CD4-positive, alpha-beta T cell treated with Interleukin-6 at 100 ng/mL for 8 hours (primary cell): ENCODE measurements at regions not wholly inside any gene's neighbourhood (a gene's known extent, or its start where the extent isn't known, plus 50 kb on each side); places are given as distances from the start of the nearest gene placed in this dataset.
"Not testable (repeated sequence)": the region's sequence is repeated elsewhere in the genome, so short reads cannot be mapped to it uniquely, and the experiment has no call there.

Experiments
- DNase-seq: peaks from one replicate; pipeline ENCODE4 v3.0.0-alpha.2; 2020; ENCODE audit warnings: mixed read lengths, low spot score

- DNase-seq, result no peak
Observed at GRCh38 chr13:50527612-50528509, 315.6 kb downstream of the DLEU7 start.

- peak; percentile 3 for DNase-seq
Observed at GRCh38 chr13:50529154-50529882, 314.2 kb downstream of the DLEU7 start.

DNA sequence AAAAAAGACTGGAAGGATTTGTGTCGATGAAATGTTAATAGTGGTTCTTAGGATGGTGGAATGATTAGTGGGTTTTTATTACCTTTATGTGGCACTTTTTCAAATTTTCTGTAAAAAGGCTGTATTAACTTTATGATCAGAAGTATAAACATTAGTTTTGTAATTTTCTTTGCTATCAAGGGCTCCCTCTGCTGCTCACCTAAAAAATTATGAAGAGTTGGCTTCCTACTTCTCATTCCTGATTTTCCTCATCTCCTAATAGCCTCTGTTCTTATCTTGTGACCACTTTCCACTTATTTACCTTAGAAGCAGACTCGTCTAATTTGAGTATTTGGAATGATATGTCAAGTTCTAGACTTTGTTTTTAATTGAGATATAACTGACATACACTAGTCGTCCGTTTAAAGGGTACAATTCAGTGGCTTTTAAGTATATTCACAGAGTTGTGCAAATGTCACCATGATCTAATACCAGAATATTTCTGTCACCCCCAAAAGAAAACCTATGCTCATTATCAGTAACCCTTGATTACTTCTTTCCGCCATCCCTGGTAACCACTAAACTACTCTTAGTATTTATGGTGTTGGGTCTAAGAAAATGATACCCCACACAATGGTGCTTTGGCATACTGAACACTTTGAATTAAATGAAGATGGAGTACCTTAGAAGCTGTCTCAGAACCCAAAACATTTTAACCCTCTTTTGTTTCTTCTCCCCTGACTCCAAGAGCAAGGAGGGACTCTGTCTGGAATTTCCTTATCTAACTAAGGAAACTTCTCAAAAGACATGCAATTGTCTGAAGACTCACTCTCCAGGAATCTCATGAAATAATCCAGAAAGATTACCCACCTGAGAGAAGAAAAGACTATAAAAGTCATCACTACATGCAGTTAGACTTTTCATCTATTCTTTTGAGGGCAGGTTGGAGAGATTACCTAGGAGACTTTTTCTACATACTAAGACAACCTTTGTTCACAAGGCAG, 311.3 kb downstream of the DLEU7 start:
- no peak for DNase-seq

GRCh38 chr13:50535050-50535449, 308.4 kb downstream of the DLEU7 start:
- DNase-seq, result no peak

DNA sequence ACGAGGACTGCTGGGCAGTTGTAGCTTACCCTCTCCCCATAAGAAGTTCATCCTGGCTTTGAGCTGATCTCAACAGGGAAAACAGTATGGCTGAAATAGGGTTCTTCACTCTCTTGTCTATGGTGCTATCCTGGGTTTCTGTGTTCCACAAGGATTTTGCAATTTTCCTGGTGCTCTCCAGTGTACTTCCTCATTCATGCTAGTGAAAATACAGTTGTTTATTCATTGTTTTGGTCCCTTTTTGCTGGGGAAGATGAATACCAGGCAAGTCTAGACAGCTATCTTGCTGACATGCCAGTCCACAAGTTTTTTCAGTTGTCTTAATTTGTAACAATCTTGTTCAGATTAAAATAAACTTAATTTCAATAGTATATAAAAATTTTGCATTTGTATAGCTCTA, 306.5 kb downstream of the DLEU7 start:
- no peak for DNase-seq

GRCh38 chr13:50539791-50540530, 303.5 kb downstream of the DLEU7 start:
- DNase-seq, result no peak

DNA sequence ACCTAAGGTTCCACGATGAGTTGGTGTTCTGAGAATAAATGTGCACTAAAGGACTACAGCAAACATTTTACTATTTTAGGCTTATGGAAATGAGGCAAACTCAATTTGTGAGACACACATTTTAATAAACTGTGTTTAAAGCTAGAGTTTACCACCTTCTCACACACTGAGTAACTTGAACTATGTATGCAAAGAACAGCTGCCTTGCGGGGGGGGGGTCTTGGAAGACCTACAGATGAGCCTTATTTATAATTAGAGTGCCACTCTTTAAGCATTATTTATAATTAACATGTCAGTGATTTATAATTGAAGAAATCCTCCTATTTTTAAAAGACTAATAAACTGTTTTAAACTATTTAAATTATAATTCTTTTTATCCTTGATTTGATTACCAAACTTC, 300.4 kb downstream of the DLEU7 start:
- DNase-seq, result no peak

GRCh38 chr13:50543782-50544181, 299.7 kb downstream of the DLEU7 start:
- DNase-seq, result no peak

- no peak for DNase-seq
Observed at GRCh38 chr13:50544211-50544610, 299.3 kb downstream of the DLEU7 start.

DNA sequence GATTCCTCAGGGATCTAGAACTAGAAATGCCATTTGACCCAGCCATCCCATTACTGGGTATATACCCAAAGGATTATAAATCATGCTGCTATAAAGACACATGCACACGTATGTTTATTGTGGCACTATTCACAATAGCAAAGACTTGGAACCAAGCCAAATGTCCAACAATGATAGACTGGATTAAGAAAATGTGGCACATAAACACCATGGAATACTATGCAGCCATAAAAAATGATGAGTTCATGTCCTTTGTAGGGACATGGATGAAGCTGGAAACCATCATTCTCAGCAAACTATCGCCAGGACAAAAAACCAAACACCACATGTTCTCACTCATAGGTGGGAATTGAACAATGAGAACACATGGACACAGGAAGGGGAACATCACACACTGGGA, 296.3 kb downstream of the DLEU7 start:
- not testable (repeated sequence) for DNase-seq

- no peak for DNase-seq
Observed at GRCh38 chr13:50548586-50548985, 294.9 kb downstream of the DLEU7 start.

GRCh38 chr13:50549221-50549942, 294.1 kb downstream of the DLEU7 start:
- no peak for DNase-seq

GRCh38 chr13:50550151-50550550, 293.3 kb downstream of the DLEU7 start:
- no peak for DNase-seq

GRCh38 chr13:50552424-50552966, 291.0 kb downstream of the DLEU7 start:
- no peak for DNase-seq

- no peak for DNase-seq
Observed at GRCh38 chr13:50561739-50562138, 281.8 kb downstream of the DLEU7 start.

DNA sequence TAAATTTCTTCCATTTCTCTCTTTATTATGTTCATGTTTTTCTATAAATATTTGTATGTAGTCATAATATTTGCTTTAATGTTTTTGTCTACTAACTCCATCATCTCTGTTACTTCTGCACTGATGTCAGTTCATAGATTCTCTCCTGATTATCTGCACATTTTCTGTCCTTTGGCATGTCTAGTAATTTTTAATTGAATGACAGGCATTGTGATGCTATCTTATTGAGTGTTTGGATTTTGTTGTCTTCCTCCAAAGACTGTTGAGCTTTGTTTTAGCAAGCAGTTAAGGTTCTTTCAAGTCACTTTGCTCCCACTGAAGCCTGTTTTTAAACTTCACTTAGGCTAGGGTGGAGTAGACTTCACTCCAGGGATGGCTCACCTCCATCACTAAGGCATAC, 276.8 kb downstream of the DLEU7 start:
- no peak for DNase-seq

DNA sequence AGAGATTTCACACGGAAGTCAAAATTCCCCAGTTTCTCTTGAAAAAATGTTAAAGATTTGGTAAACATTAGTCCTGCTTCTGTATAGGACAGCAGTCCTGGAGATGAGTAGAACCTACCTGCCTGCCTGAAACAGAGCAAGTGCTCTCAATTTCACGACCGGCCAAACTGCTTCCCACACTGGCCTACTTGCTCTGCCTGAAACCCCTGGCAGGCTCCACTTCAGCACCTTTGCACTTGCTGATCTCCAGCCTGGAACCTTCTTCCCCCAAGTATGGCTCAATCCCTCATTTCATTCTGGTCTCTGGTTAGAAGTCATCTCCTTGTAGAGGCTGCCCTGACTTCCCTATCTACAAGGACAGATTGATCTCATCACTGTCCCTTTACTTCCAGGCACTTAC, 271.4 kb downstream of the DLEU7 start:
- DNase-seq, result no peak

- DNase-seq, result no peak
Observed at GRCh38 chr13:50573066-50573465, 270.4 kb downstream of the DLEU7 start.

DNA sequence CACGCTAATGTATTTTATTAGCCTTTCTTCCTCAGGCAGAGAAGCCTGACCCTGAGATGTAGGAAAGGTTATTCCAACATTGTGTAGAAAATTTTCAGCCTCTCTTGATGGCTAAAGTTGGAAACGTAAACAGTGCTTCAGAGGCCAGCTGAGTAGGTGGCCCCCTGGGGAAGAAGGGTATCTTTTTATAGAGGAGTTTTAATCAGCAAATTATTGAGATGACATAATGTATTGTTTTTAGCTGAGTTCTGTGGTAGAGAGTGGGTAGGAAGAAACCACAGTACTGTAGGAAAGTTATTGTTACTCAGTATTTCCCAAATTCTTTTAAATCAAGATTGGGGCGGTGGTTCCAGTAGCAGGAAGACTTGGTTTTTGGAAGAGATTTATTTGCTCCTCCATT, 268.8 kb downstream of the DLEU7 start:
- no peak for DNase-seq

GRCh38 chr13:50575138-50575537, 268.4 kb downstream of the DLEU7 start:
- no peak for DNase-seq
